ENCODE measurements at regions not wholly inside any gene's neighbourhood (a gene's known extent, or its start where the extent isn't known, plus 50 kb on each side); places are given as distances from the start of the nearest gene placed in this dataset.

- no peak for TF ChIP-seq ELF4 (IDR thresholded peaks at IDR 0.05)
- no peak for TF ChIP-seq SP1 (IDR thresholded peaks at IDR 0.05)
- TF ChIP-seq SUZ12 (IDR thresholded peaks at IDR 0.05): no peak
- no peak for TF ChIP-seq FOXA1 (IDR thresholded peaks at IDR 0.05)
Measured at GRCh38 chr2:138239902-138240491, 261.6 kb upstream of the SPOPL start.
